Heart left ventricle (tissue), 13 donors: ENCODE measurements at regions not wholly inside any gene's neighbourhood (a gene's known extent, or its start where the extent isn't known, plus 50 kb on each side); places are given as distances from the start of the nearest gene placed in this dataset.

Experiments
- CTCF ChIP-seq, 12 donors: fragments of 200-600 bp; sonication (generic) in 4 of 12; IDR thresholded peaks; one replicate each; pipeline versions ENCODE4 v1.5.0 to v1.8.0; 2018 to 2022; ENCODE audit warnings: antibody characterized with exemption in 12 of 12, mild to moderate bottlenecking in 5 of 12
- POLR2A ChIP-seq, 2 donors: fragments of 450-650 bp; IDR thresholded peaks; one replicate each; pipeline ENCODE4 v1.6.1; 2017; ENCODE audit warnings: antibody characterized with exemption in 2 of 2, mild to moderate bottlenecking in 2 of 2, moderate library complexity in 2 of 2
- donor health status: ischemic (EF 13 %, LVEDD 7.1; RV severe dilation, severe dysfunction).
- donor health status: DM: no; HTN: yes; CAD: no.
- donor health status: DM: no; HTN: no; CAD: no.
- donor health status: ischemic (EF 25% LVEDD 6.9; RV normal size, moderate dysfunction).
- donor health status: ischemic (EF 25% LVEDD 5.7; RV mildly dilated, moderate dysfunction).
- donor health status: ischemic (EF 35%, LVEDD 5.7; RV mildly dilated, moderate dysfunction).
- donor health status: nonischemic (EF 11% LVEDD 7.7; RV severe dilation, severe dysfunction).
- donor health status: DM: yes; HTN: yes; CAD: no.
- donor health status: PGD.
- donor health status: ischemic (EF 29% LVEDD 5.4; RV normal size, mild dysfunction).
- donor health status: nonischemic (EF 23%, LVEDD 6.1; RV moderate dilation, normal function).

- TF ChIP-seq CTCF (IDR thresholded peaks at IDR 0.05) (peak in 11 of 12 donors; percentile 28 to 69 (median 45)), POLR2A (IDR thresholded peaks at IDR 0.05) (no peak)
Measured at GRCh38 chr6:84428300-84428907, 201.0 kb upstream of the CEP162 start.
